Activated CD4-positive, alpha-beta memory T cell treated with anti-CD3 and anti-CD28 coated beads, Interleukin-2, amount 10 ng/mL, durations not matched to agents 7 days and 5 days (primary cell): ENCODE measurements at regions not wholly inside any gene's neighbourhood (a gene's known extent, or its start where the extent isn't known, plus 50 kb on each side); places are given as distances from the start of the nearest gene placed in this dataset.

Experiments
- CTCF ChIA-PET: fragments of 350-600 bp; sonication (Branson Sonifier 250); formaldehyde crosslinking; loops from one replicate; lab custom pipeline; 2021; ENCODE audit warnings: antibody characterized with exemption, inconsistent platforms; lab: Charles Lee
- POLR2A ChIA-PET: fragments of 350-600 bp; sonication (Branson Sonifier 250); formaldehyde crosslinking; loops from one replicate; lab custom pipeline; 2021; ENCODE audit warnings: antibody characterized with exemption; lab: Charles Lee
- DNase-seq: peaks from one replicate; pipeline ENCODE4 v3.0.0-alpha.2; 2020
- H3K27ac Mint-ChIP-seq: one replicate; pipeline ENCODE4 v1.8.0; 2021; ENCODE audit warnings: mild to moderate bottlenecking, mixed read lengths
- H3K27me3 Mint-ChIP-seq: one replicate; pipeline ENCODE4 v1.8.0; 2021; ENCODE audit warnings: mixed read lengths
- H3K36me3 Mint-ChIP-seq: one replicate; pipeline ENCODE4 v1.8.0; 2021; ENCODE audit warnings: low read depth, mixed read lengths
- H3K4me1 Mint-ChIP-seq: one replicate; pipeline ENCODE4 v1.8.0; 2021; ENCODE audit warnings: mixed read lengths
- H3K4me3 Mint-ChIP-seq: one replicate; pipeline ENCODE4 v1.8.0; 2021; ENCODE audit warnings: mild to moderate bottlenecking, mixed read lengths
- H3K9me3 Mint-ChIP-seq: one replicate; pipeline ENCODE4 v1.8.0; 2021; ENCODE audit warnings: mixed read lengths

DNA sequence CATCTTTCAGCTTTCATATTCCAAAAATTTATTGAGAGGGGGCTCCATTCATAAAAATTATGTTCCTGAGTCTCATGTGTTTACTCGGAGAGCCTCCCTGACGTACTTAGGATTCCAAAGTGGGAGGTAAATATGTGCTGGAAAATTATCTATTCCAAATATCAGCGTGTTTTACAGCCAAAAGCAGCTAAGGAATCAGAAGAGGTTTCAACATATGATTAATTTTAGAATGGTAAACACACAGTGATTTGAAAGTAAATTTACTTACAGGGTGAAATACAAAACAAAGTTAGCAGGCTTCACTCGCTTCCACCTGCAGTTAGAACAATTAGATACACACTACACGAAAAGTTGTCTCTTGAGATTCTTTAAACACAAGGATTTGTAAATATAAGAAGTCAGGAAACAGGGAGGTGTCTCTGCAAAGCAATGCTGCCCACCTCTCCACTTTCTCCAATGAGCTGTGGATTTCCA is 313.8 kb upstream of the NBEA start:
- no peak overlapping the region for H3K4me3 Mint-ChIP-seq
- no peaks in the 10 kb centered on the region for H3K27me3 Mint-ChIP-seq
- H3K36me3 Mint-ChIP-seq, result no peaks in the 10 kb centered on the region
- H3K9me3 Mint-ChIP-seq, result no peaks in the 10 kb centered on the region
- H3K4me1 Mint-ChIP-seq, result no peaks in the 10 kb centered on the region
- CTCF ChIA-PET, result no interaction called here
- DNase-seq, result no peak
- POLR2A ChIA-PET, result no interaction called here
- no peak overlapping the region for H3K27ac Mint-ChIP-seq

DNA sequence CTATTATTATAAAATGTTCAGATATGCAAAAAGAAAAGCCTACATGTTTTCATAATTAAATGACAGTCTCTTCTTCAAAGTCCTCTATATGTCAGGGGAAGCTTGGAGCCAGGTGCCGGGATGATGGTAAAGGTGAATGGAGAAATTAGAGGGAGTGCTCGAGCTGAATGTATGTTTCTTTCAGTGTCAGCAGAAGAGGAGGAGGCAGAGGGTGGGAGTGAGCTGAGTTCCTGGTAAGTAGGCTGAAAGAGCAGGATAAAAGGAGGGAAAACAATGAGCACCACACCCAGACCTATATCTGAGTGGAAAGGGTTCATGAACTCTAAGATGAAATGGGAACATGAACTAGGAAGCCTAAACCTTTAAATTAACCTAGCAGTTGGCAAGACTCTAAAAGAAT is 307.6 kb upstream of the NBEA start:
- H3K36me3 Mint-ChIP-seq, result no peaks in the 10 kb centered on the region
- peaks cover 1% of the 10 kb centered on the region for H3K9me3 Mint-ChIP-seq
- no peaks in the 10 kb centered on the region for H3K27me3 Mint-ChIP-seq
- ChIA-PET POLR2A (no interaction called here), CTCF (no interaction called here)
- H3K4me3 Mint-ChIP-seq, result no peak overlapping the region
- H3K27ac Mint-ChIP-seq, result no peak overlapping the region
- DNase-seq, result no peak
- no peaks in the 10 kb centered on the region for H3K4me1 Mint-ChIP-seq

DNA sequence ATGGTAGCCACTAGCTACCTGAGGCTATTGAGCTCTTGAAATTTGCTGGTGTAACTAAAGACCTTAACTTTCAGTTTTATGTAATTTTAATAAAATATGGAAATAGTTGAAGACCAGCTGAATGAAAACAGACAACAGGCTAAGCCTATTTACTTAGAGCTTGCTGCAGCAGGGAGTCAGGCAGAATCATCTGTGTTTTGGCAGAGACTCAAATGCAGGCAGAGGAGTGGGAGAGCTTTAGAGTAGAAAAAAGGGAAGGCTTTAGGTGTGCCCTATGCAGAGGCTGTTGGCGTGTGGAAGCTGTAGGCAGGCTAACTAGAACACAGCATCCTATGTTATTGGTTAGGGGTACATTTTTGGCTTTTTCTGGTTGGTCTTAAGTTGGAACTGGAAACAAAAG is 304.9 kb upstream of the NBEA start:
- DNase-seq, result no peak
- no peaks in the 10 kb centered on the region for H3K27me3 Mint-ChIP-seq
- peaks cover 1% of the 10 kb centered on the region for H3K9me3 Mint-ChIP-seq
- H3K36me3 Mint-ChIP-seq, result no peaks in the 10 kb centered on the region
- H3K4me1 Mint-ChIP-seq, result no peaks in the 10 kb centered on the region
- no peak overlapping the region for H3K27ac Mint-ChIP-seq
- ChIA-PET POLR2A (no interaction called here), CTCF (no interaction called here)
- no peak overlapping the region for H3K4me3 Mint-ChIP-seq

DNA sequence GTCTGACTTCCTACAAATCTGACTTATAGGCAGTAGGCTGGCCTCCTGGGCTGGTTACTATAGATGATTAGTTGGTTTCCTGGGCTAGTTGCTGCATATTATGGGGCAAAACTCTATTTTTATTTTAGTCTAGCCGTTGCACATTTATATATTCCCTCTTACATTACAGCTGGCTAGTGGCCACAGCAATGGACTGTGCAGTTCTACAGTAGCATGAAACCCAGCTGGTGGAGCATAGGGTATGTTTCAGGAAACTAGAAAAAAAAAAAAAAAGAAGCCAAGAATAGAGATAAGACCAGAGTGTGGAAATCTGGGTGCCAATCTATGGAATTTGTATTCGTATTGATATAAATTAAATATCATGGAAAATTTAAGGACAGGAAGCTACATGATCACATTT is 304.4 kb upstream of the NBEA start:
- H3K36me3 Mint-ChIP-seq, result no peaks in the 10 kb centered on the region
- POLR2A ChIA-PET, result no interaction called here
- peaks cover 1% of the 10 kb centered on the region for H3K9me3 Mint-ChIP-seq
- H3K4me1 Mint-ChIP-seq, result no peaks in the 10 kb centered on the region
- CTCF ChIA-PET, result no interaction called here
- no peak for DNase-seq
- no peak overlapping the region for H3K4me3 Mint-ChIP-seq
- no peak overlapping the region for H3K27ac Mint-ChIP-seq
- H3K27me3 Mint-ChIP-seq, result no peaks in the 10 kb centered on the region

DNA sequence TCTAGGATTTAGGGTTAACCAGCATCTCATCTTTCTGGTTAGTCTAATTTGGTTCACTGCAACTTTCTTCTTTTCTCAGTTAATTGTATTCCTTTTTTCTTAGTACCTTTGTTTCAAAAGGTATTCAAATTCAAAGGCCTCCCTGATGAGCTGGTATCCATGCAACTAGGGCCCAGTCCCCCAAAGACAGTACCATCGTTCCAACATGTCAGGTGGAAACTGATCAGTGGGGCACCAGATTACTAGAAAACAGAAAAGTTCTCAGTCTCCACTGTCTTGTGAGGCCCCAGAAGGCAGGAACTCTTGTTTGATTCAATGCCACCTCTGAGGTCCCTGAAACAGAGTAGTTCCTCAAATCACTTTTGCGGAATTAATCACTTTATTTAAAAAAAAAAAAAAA is 303.2 kb upstream of the NBEA start:
- Mint-ChIP-seq H3K4me3 (no peak overlapping the region), H3K36me3 (no peaks in the 10 kb centered on the region), H3K4me1 (no peaks in the 10 kb centered on the region), H3K27ac (no peak overlapping the region), H3K27me3 (no peaks in the 10 kb centered on the region), H3K9me3 (no peaks in the 10 kb centered on the region)
- no peak for DNase-seq
- ChIA-PET CTCF (no interaction called here), POLR2A (no interaction called here)

DNA sequence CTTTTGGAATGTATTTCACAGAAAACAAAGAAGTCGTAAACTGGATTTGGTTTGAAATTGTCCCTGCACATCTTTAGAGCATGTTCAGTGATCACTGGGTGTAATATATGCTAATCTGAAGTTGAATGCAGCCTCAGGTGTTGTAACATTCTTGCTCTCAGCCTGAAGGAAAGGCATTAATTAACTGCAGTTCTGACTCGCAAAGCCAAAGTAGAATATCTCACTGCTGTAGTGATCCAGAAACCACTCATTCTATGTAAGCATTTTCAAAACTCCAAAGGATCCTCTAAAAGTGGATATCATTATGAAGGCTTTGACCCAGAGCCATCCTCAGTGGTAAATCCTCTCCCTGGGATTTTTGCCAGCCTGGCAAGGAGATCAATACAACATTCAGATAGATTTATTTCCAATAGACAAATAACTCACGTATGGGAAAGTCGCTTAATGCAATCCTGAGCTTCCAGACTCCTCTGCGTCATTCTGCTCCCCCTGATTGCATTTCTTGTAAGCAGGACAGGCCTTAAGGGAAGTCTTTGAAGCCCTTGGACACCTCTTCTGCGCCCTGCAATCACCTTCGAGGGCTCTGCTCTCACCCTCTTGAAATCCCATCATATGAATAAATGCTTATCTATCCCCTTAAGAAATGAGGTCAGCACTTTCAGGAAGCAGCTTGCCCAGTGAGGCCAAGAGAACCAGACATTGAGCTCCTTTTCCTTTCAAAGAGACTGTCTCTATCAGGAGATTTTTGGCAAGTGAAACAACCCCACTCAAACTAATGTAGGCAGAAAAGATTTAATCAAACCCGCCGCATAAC is 301.7 kb upstream of the NBEA start:
- Mint-ChIP-seq H3K4me1 (no peaks in the 10 kb centered on the region), H3K27ac (no peak overlapping the region), H3K4me3 (no peak overlapping the region), H3K9me3 (no peaks in the 10 kb centered on the region), H3K36me3 (no peaks in the 10 kb centered on the region), H3K27me3 (no peaks in the 10 kb centered on the region)
- ChIA-PET CTCF (no interaction called here), POLR2A (no interaction called here)
- no peak for DNase-seq

DNA sequence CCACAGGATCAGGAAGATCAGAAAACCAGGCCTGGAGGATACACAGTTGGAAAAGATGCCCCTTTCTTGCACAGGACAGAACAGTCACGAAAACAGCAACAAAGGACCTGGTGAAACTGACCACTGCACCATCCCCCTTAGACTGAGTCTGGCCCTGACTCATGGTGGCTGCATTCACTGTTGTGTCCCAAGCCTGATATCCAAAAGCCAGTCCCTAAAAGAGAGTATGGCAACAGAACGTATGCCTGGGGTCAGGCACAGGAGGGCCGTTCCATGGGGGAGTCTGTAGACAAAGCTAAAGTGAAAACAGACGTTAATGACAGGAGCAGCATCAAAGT is 301.1 kb upstream of the NBEA start:
- H3K4me1 Mint-ChIP-seq, result no peaks in the 10 kb centered on the region
- no peaks in the 10 kb centered on the region for H3K27me3 Mint-ChIP-seq
- H3K9me3 Mint-ChIP-seq, result peaks cover 4% of the 10 kb centered on the region
- H3K4me3 Mint-ChIP-seq, result no peak overlapping the region
- DNase-seq, result no peak
- ChIA-PET POLR2A (no interaction called here), CTCF (no interaction called here)
- no peaks in the 10 kb centered on the region for H3K36me3 Mint-ChIP-seq
- H3K27ac Mint-ChIP-seq, result no peak overlapping the region

DNA sequence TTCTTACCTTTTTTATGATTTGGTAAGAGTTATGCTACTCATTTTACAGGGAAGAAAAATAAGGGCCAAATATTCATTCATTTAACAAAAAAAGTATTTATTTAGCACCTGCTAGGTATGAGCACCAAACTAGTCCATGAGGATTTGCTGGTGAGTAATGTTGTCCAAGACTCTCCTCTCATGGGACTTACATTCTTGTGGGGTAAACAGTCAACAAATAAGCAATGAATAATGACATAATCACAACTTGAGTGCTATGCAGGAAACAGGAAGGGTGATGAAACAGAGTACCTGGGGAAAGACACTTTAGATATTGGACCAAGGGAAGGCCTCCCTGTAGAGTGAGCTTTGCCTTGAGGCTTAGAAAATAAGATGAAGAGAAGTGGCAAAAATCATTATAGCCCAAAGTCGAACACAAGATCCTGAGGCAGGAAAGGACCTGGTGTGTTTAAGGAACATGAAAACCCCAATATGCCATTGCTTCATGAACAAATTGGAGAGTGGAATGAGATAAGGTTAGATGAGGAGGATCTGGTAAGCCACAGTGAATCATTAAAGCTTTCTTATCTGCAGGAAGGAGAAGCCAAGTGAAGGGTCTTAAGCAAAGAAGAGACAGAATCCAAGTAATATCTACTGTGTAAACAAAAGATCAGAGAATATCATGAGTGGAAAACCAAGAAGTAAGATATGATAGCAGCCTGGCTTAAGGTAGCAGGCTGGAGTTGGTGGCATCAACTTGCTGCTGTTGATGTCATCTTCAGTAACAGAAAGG is 294.5 kb upstream of the NBEA start:
- H3K27me3 Mint-ChIP-seq, result no peaks in the 10 kb centered on the region
- no peak overlapping the region for H3K4me3 Mint-ChIP-seq
- POLR2A ChIA-PET, result no interaction called here
- H3K4me1 Mint-ChIP-seq, result no peaks in the 10 kb centered on the region
- no peak overlapping the region for H3K27ac Mint-ChIP-seq
- CTCF ChIA-PET, result no interaction called here
- DNase-seq, result no peak
- H3K9me3 Mint-ChIP-seq, result peaks cover 8% of the 10 kb centered on the region
- H3K36me3 Mint-ChIP-seq, result no peaks in the 10 kb centered on the region

DNA sequence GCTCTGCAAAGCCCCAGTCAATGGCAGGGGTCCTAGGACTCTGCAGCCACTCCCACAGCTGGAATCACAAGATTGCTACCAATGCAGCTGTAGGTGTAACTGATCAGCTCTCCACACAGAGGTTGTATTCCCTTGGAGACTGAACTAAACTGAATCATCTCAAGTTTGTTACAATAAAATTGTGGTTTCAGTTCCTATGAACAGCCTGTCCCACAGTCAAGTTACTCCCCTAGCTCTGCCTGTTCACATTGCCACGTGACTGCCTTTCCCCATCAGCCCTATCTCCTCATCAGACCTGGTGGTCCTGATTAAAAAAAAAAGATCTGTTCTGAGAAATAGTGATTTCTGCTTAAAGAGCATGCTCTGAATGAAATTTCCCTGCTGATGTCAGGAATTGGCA is 287.9 kb upstream of the NBEA start:
- ChIA-PET CTCF (no interaction called here), POLR2A (no interaction called here)
- H3K9me3 Mint-ChIP-seq, result peaks cover 12% of the 10 kb centered on the region
- no peaks in the 10 kb centered on the region for H3K4me1 Mint-ChIP-seq
- H3K4me3 Mint-ChIP-seq, result no peak overlapping the region
- no peak for DNase-seq
- no peaks in the 10 kb centered on the region for H3K27me3 Mint-ChIP-seq
- no peaks in the 10 kb centered on the region for H3K36me3 Mint-ChIP-seq
- H3K27ac Mint-ChIP-seq, result no peak overlapping the region

DNA sequence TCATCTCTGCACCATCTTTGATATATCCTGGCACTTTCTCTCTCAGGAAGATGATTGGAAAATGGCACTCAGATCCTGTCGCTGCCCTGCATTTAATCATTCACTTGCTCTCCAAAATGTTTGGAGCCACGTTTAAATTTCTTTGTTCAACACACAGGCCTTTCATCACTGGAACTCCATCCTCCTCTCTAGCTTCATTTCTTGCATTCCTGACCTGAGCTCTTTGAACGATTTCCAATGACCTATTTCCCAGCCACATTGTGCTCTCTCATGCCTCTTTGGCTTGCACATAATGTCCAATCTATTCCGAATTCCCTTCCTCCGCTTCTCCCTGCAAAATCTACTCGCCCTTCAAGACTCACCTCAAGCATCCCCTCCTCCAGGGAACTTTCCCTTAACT is 287.4 kb upstream of the NBEA start:
- H3K9me3 Mint-ChIP-seq, result peaks cover 12% of the 10 kb centered on the region
- H3K27me3 Mint-ChIP-seq, result no peaks in the 10 kb centered on the region
- no peaks in the 10 kb centered on the region for H3K36me3 Mint-ChIP-seq
- CTCF ChIA-PET, result no interaction called here
- H3K4me1 Mint-ChIP-seq, result no peaks in the 10 kb centered on the region
- no peak overlapping the region for H3K4me3 Mint-ChIP-seq
- H3K27ac Mint-ChIP-seq, result no peak overlapping the region
- no peak for DNase-seq
- POLR2A ChIA-PET, result no interaction called here

DNA sequence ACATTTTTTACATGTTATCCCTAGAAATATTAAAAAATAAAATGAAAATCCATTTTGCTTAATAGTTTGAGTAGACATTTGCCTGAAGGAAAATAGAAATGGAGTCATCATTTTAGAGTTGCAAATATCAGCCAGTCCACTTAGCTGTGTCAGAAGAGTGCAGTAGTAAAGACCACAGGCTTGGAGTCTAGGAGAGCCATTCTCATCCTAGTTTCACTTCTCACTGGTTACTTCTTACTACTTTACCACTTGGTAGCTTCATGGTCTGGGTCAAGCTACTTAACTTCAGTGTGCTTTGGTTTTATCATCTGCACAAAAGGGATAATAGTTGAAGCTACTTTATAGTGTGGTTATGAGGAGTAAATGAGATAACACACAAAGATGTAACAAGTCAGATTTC is 286.5 kb upstream of the NBEA start:
- no peak overlapping the region for H3K27ac Mint-ChIP-seq
- no peak overlapping the region for H3K4me3 Mint-ChIP-seq
- peaks cover 12% of the 10 kb centered on the region for H3K9me3 Mint-ChIP-seq
- ChIA-PET CTCF (no interaction called here), POLR2A (no interaction called here)
- no peaks in the 10 kb centered on the region for H3K4me1 Mint-ChIP-seq
- no peaks in the 10 kb centered on the region for H3K36me3 Mint-ChIP-seq
- no peaks in the 10 kb centered on the region for H3K27me3 Mint-ChIP-seq
- DNase-seq, result no peak

DNA sequence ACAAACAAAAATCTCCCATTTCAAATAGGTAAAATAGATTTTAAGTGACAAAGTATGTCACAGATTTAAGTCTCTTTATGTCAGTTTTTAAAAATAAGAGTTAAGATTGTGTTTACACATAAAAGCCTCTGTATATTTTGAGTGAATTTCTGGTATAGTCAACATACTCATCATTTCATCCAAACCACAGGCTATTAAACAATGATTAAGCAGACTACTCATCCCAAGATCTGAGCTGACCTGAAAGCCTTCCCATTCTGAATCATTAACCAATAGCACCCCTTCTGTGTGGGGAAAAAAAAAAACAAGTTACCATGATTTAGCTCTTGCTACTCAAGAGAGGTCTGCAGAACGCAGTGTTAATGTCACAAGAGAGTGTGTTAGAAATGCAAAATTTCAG is 284.4 kb upstream of the NBEA start:
- Mint-ChIP-seq H3K27ac (no peak overlapping the region), H3K9me3 (peaks cover 7% of the 10 kb centered on the region), H3K27me3 (no peaks in the 10 kb centered on the region), H3K4me1 (no peaks in the 10 kb centered on the region), H3K36me3 (no peaks in the 10 kb centered on the region), H3K4me3 (no peak overlapping the region)
- ChIA-PET CTCF (no interaction called here), POLR2A (no interaction called here)
- no peak for DNase-seq

DNA sequence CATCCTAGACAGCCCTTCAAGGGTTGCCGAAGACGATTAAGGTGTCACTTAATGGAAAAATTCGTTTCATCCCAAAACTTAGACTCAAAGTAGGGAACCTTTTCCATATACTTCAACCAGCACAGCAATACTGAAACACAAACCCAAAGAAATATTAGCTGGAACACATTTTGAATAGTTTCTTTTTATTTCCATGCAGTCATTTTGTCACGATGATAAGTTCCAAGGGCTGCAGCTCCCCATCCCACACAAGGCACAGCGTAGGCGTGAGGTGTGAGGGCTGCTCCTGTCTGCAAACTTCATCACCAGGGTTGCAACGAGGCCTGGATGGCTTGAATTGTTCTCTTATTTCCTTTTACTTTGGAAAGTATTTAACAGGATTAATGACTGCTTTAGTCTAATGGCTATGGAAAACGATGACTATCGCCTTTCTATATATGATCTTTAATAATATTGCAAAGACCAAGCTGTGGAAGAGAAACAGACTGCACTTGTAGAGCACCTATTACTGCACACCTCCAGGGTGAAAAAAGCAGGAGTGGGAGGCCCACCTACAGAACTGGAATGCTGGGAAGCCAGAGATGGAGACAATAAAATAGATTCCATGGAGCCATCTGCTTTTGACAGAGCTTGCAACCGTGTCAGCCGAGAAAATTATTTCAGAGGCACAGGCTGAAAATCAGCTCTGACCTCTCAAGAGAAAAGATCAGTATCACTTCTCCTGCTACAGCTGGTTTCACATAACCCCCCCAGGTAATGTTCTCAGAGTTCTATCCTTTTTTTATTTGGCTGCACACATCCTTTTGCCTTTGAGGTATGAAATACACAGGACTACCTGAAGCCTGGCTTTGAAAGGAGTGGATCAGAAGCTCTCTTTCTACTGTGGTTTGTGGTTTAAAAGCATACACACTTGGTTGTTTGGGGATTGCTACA is 274.5 kb upstream of the NBEA start:
- ChIA-PET POLR2A (no interaction called here), CTCF (no interaction called here)
- H3K4me1 Mint-ChIP-seq, result no peaks in the 10 kb centered on the region
- DNase-seq, result no peak
- no peaks in the 10 kb centered on the region for H3K36me3 Mint-ChIP-seq
- H3K27me3 Mint-ChIP-seq, result no peaks in the 10 kb centered on the region
- H3K27ac Mint-ChIP-seq, result no peak overlapping the region
- no peaks in the 10 kb centered on the region for H3K9me3 Mint-ChIP-seq
- no peak overlapping the region for H3K4me3 Mint-ChIP-seq
